H9 (cell line): ENCODE measurements at regions not wholly inside any gene's neighbourhood (a gene's known extent, or its start where the extent isn't known, plus 50 kb on each side); places are given as distances from the start of the nearest gene placed in this dataset.

Experiments used
- DNase-seq: peaks from one replicate; pipeline ENCODE4 v3.0.0-alpha.2; 2017
- H2AFZ ChIP-seq: one replicate; pipeline ENCODE4 v1.6.1; 2013; ENCODE audit warnings: mild to moderate bottlenecking, low read length, control low read depth, moderate library complexity
- H2AK5ac ChIP-seq: 2 replicates; pipeline ENCODE4 v1.6.1; 2013; ENCODE audit warnings: low read length, control low read depth, mixed read lengths; ENCODE audit not compliant: insufficient read length
- H2BK120ac ChIP-seq: one replicate; pipeline ENCODE4 v1.6.1; 2013; ENCODE audit warnings: low read depth, mild to moderate bottlenecking, low read length, control low read depth, inconsistent platforms; ENCODE audit not compliant: poor library complexity, severe bottlenecking
- H2BK12ac ChIP-seq: 2 replicates; pipeline ENCODE4 v1.6.1; 2013; ENCODE audit warnings: low read length, control low read depth, mixed read lengths, low read depth; ENCODE audit not compliant: insufficient read length
- H2BK15ac ChIP-seq: 2 replicates; pipeline ENCODE4 v1.6.1; 2013; ENCODE audit warnings: low read depth, low read length, control low read depth
- H2BK20ac ChIP-seq: one replicate; pipeline ENCODE4 v1.6.1; 2013; ENCODE audit warnings: low read depth, mild to moderate bottlenecking, low read length, control low read depth, inconsistent platforms; ENCODE audit not compliant: poor library complexity, severe bottlenecking
- H2BK5ac ChIP-seq: 2 replicates; pipeline ENCODE4 v1.6.1; 2013; ENCODE audit warnings: low read length, control low read depth, mixed read lengths; ENCODE audit not compliant: insufficient read length
- H3K14ac ChIP-seq: 2 replicates; pipeline ENCODE4 v1.6.1; 2013; ENCODE audit warnings: low read length, control low read depth; ENCODE audit not compliant: insufficient read depth
- H3K18ac ChIP-seq: 2 replicates; pipeline ENCODE4 v1.6.1; 2013; ENCODE audit warnings: low read depth, mild to moderate bottlenecking, mixed read lengths, low read length, control low read depth; ENCODE audit not compliant: insufficient read length
- H3K23ac ChIP-seq: 2 replicates; pipeline ENCODE4 v1.6.1; 2013; ENCODE audit warnings: low read length, control low read depth, mixed read lengths, low read depth; ENCODE audit not compliant: insufficient read length
- H3K23me2 ChIP-seq: 2 replicates; pipeline ENCODE4 v1.6.1; 2013; ENCODE audit warnings: low read depth, mild to moderate bottlenecking, mixed read lengths, low read length, control low read depth; ENCODE audit not compliant: insufficient read length, poor library complexity, severe bottlenecking
- H3K27ac ChIP-seq: 2 replicates; pipeline ENCODE4 v1.5.1; 2013; ENCODE audit warnings: low read length, control low read depth, mixed read lengths, low read depth; ENCODE audit not compliant: insufficient read length
- H3K27me3 ChIP-seq: 2 replicates; pipeline ENCODE4 v1.6.1; 2013; ENCODE audit warnings: low read length, control low read depth, inconsistent platforms; ENCODE audit not compliant: insufficient read depth
- H3K4ac ChIP-seq: 2 replicates; pipeline ENCODE4 v1.6.1; 2013; ENCODE audit warnings: low read depth, mild to moderate bottlenecking, control low read depth, inconsistent platforms, low read length, moderate library complexity
- H3K4me1 ChIP-seq: 2 replicates; pipeline ENCODE4 v1.6.1; 2013; ENCODE audit warnings: low read length, control low read depth, inconsistent platforms; ENCODE audit not compliant: insufficient read depth
- H3K4me2 ChIP-seq: 2 replicates; pipeline ENCODE4 v1.6.1; 2013; ENCODE audit warnings: low read length, control low read depth, mixed read lengths; ENCODE audit not compliant: insufficient read length, insufficient read depth
- H3K56ac ChIP-seq: 2 replicates; pipeline ENCODE4 v1.6.1; 2013; ENCODE audit warnings: low read depth, mild to moderate bottlenecking, mixed read lengths, low read length, control low read depth; ENCODE audit not compliant: insufficient read length
- H3K79me1 ChIP-seq: 2 replicates; pipeline ENCODE4 v1.6.1; 2013; ENCODE audit warnings: low read depth, mild to moderate bottlenecking, moderate library complexity, low read length, control low read depth, inconsistent platforms; ENCODE audit not compliant: insufficient read depth, poor library complexity, severe bottlenecking
- H3K79me2 ChIP-seq: 2 replicates; pipeline ENCODE4 v1.6.1; 2013; ENCODE audit warnings: low read length, control low read depth, inconsistent platforms; ENCODE audit not compliant: insufficient read depth
- H3K9ac ChIP-seq: 2 replicates; pipeline ENCODE4 v1.6.1; 2013; ENCODE audit warnings: low read length, control low read depth, mixed read lengths; ENCODE audit not compliant: insufficient read length; ENCODE audit errors: extremely low read depth
- H3K9me3 ChIP-seq: one replicate; pipeline ENCODE4 v1.6.1; 2013; ENCODE audit warnings: low read depth, low read length, inconsistent platforms; ENCODE audit not compliant: control insufficient read depth
- H3T11ph ChIP-seq: one replicate; pipeline ENCODE4 v1.6.1; 2013; ENCODE audit warnings: mild to moderate bottlenecking, low read length, control low read depth, inconsistent platforms
- H4K20me1 ChIP-seq: one replicate; pipeline ENCODE4 v1.6.1; 2013; ENCODE audit not compliant: control insufficient read depth, insufficient read length, insufficient read depth
- H4K5ac ChIP-seq: 2 replicates; pipeline ENCODE4 v1.6.1; 2013; ENCODE audit warnings: low read depth, mild to moderate bottlenecking, mixed read lengths, low read length, control low read depth; ENCODE audit not compliant: insufficient read length
- H4K8ac ChIP-seq: replicated peaks from 2 replicates; pipeline ENCODE4 v1.6.1; 2013; ENCODE audit warnings: low read length, control low read depth, mixed read lengths, low read depth; ENCODE audit not compliant: insufficient read length
- H4K91ac ChIP-seq: 2 replicates; pipeline ENCODE4 v1.6.1; 2013; ENCODE audit warnings: low read depth, mild to moderate bottlenecking, moderate library complexity, mixed read lengths, low read length, control low read depth; ENCODE audit not compliant: insufficient read length
- H3K27ac Mint-ChIP-seq, 3 experiments: 2 replicates in 2 of 3; 3 replicates in 1 of 3; pipeline ENCODE4 v1.8.0; 2020 to 2021; ENCODE audit warnings: mixed read lengths in 3 of 3, mild to moderate bottlenecking in 1 of 3, moderate library complexity in 1 of 3
- H3K27me3 Mint-ChIP-seq: 2 replicates; pipeline ENCODE4 v1.8.0; 2021; ENCODE audit warnings: low read depth, mild to moderate bottlenecking, moderate library complexity, mixed read lengths
- H3K36me3 Mint-ChIP-seq, 3 experiments: 2 replicates in 2 of 3; 3 replicates in 1 of 3; pipeline ENCODE4 v1.8.0; 2020 to 2021; ENCODE audit warnings: low read depth in 3 of 3, mixed read lengths in 3 of 3; ENCODE audit not compliant: insufficient read depth in 1 of 3
- H3K4me1 Mint-ChIP-seq, 2 experiments: 2 replicates each; pipeline ENCODE4 v1.8.0; 2020; ENCODE audit warnings: mixed read lengths in 2 of 2
- H3K4me3 Mint-ChIP-seq, 2 experiments: 2 replicates in 1 of 2; 3 replicates in 1 of 2; pipeline ENCODE4 v1.8.0; 2020 to 2021; ENCODE audit warnings: mild to moderate bottlenecking in 2 of 2, mixed read lengths in 2 of 2, moderate library complexity in 1 of 2
- H3K9me3 Mint-ChIP-seq, 2 experiments: 2 replicates in 1 of 2; 3 replicates in 1 of 2; pipeline ENCODE4 v1.8.0; 2020; ENCODE audit warnings: mild to moderate bottlenecking in 2 of 2, mixed read lengths in 2 of 2, moderate library complexity in 1 of 2
- CTCF ChIP-seq: fragments of 200-600 bp; sonication (generic); conservative IDR thresholded peaks from 3 replicates; pipeline ENCODE4 v1.8.0; 2021; ENCODE audit warnings: antibody characterized with exemption, mild to moderate bottlenecking
- WGBS: extraction: QIAGEN DNeasy Blood & Tissue Kit; methylation state at CpG from one replicate; pipeline ENCODE4 v1.1.7; 2013; ENCODE audit warnings: missing lambda C conversion rate, low lambda C conversion rate, mixed read lengths; ENCODE audit not compliant: insufficient read length; ENCODE audit errors: extremely low coverage; 5-methylcytosine and 5-hydroxymethylcytosine counted together

DNA sequence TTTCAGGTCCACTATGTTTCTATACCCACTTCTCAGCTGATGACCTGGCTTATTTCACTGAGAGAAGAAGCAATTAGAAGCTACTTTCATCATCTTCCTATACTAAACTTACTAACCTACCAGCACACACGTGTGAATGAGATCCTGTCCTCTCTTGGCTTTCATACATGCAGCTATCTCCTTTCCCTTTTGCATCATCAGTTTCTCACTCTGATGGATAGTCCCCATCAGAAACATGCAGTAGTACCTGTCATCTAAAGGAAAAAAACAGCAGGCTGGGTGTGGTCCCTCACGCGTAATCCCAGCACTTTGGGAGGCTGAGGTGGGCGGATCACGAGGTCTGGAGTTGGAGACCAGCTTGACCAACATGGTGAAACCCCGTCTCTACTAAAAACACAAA, 237.6 kb upstream of the C2CD4B start:
- TF ChIP-seq CTCF: no peak
- Histone ChIP-seq H3K4ac (no peak overlapping the region), H3K56ac (no peak overlapping the region), H3K4me1 (no peaks in the 10 kb centered on the region), H4K20me1 (no peaks in the 10 kb centered on the region), H3K27ac (no peak overlapping the region), H2BK15ac (no peak overlapping the region), H3K4me2 (no peak overlapping the region), H3K14ac (no peak overlapping the region), H3T11ph (no peak overlapping the region), H3K27me3 (no peaks in the 10 kb centered on the region), H2BK120ac (no peak overlapping the region), H3K18ac (no peak overlapping the region), H2AFZ (no peak overlapping the region), H3K79me1 (peaks cover 11% of the 10 kb centered on the region), H2BK20ac (no peak overlapping the region), H2BK12ac (no peak overlapping the region), H4K91ac (no peak overlapping the region), H3K79me2 (no peaks in the 10 kb centered on the region), H2AK5ac (no peak overlapping the region), H3K9ac (no peak overlapping the region), H3K23me2 (no peaks in the 10 kb centered on the region), H4K8ac (no peak overlapping the region), H4K5ac (no peak overlapping the region), H2BK5ac (no peak overlapping the region), H3K9me3 (peaks cover 13% of the 10 kb centered on the region), H3K23ac (no peak overlapping the region)
- Mint-ChIP-seq H3K27me3 (no peaks in the 10 kb centered on the region), H3K4me1 (peaks cover 0 to 4% of the 10 kb centered on the region in 2 experiments; a peak in 2 of 4 replicates), H3K4me3 (no peak overlapping the region), H3K9me3 (peaks cover 21 to 27% of the 10 kb centered on the region in 2 experiments), H3K36me3 (peaks cover 23 to 24% (median 23%) of the 10 kb centered on the region in 3 experiments), H3K27ac (no peak overlapping the region)
- WGBS: no CpG with 5 or more reads among the region's 6 CpGs
- no peak for DNase-seq
